Neural progenitor cell (in vitro differentiated cells): ENCODE measurements at regions not wholly inside any gene's neighbourhood (a gene's known extent, or its start where the extent isn't known, plus 50 kb on each side); places are given as distances from the start of the nearest gene placed in this dataset.
A peak's percentile ranks its signal among the peaks of the same experiment; 100 is the strongest.

Source experiments
- CTCF ChIP-seq: fragments of 200-600 bp; sonication (generic); IDR thresholded peaks from 2 replicates; pipeline ENCODE4 v1.5.1; 2017; ENCODE audit warnings: antibody characterized with exemption, mild to moderate bottlenecking
- EZH2 ChIP-seq: fragments of 200-600 bp; sonication (generic); IDR thresholded peaks from 2 replicates; pipeline ENCODE4 v1.6.1; 2017; ENCODE audit warnings: antibody characterized with exemption, mild to moderate bottlenecking, moderate library complexity
- EZH2phosphoT487 ChIP-seq: fragments of 200-600 bp; sonication (generic); IDR thresholded peaks from 2 replicates; pipeline ENCODE4 v1.6.1; 2017; ENCODE audit warnings: antibody characterized with exemption

GRCh38 chr21:34202553-34203372, 129.4 kb downstream of the MRPS6 start:
- TF ChIP-seq CTCF (no peak), EZH2phosphoT487 (no peak), EZH2 (peak; percentile 39)
